Glomerular visceral epithelial cell (primary cell): ENCODE measurements at regions not wholly inside any gene's neighbourhood (a gene's known extent, or its start where the extent isn't known, plus 50 kb on each side); places are given as distances from the start of the nearest gene placed in this dataset.

ENCODE experiments used
- DNase-seq: peaks from one replicate; pipeline ENCODE4 v3.0.0-alpha.2; 2016; ENCODE audit errors: extremely low spot score

GRCh38 chr11:130773244-130773820 is 142.9 kb downstream of the SNX19 start:
- DNase-seq, result no peak

GRCh38 chr11:130774703-130775102 is 141.6 kb downstream of the SNX19 start:
- DNase-seq, result no peak

GRCh38 chr11:130775306-130776060 is 140.8 kb downstream of the SNX19 start:
- no peak for DNase-seq

GRCh38 chr11:130776061-130776419 is 140.2 kb downstream of the SNX19 start:
- DNase-seq, result no peak

GRCh38 chr11:130778026-130778425 is 138.3 kb downstream of the SNX19 start:
- no peak for DNase-seq

GRCh38 chr11:130778705-130779104 is 137.6 kb downstream of the SNX19 start:
- no peak for DNase-seq

- DNase-seq, result no peak
These were observed 137.0 kb downstream of the SNX19 start for GRCh38 chr11:130779267-130779666.

GRCh38 chr11:130779943-130780342 is 136.3 kb downstream of the SNX19 start:
- no peak for DNase-seq

- DNase-seq, result no peak
These were observed 135.8 kb downstream of the SNX19 start for GRCh38 chr11:130780437-130780836.

- peak; percentile 76 for DNase-seq
These were observed 134.3 kb downstream of the SNX19 start for GRCh38 chr11:130781931-130782330.

- DNase-seq, result peak; percentile 88
These were observed 133.7 kb downstream of the SNX19 start for GRCh38 chr11:130782361-130783222.

- no peak for DNase-seq
These were observed 133.0 kb downstream of the SNX19 start for GRCh38 chr11:130783323-130783722.

- DNase-seq, result no peak
These were observed 130.7 kb downstream of the SNX19 start for GRCh38 chr11:130785380-130786116.

- no peak for DNase-seq
These were observed 129.7 kb downstream of the SNX19 start for GRCh38 chr11:130786586-130786985.

- peak; percentile 95 for DNase-seq
These were observed 129.1 kb downstream of the SNX19 start for GRCh38 chr11:130787092-130787616.

GRCh38 chr11:130787973-130788570 is 128.2 kb downstream of the SNX19 start:
- DNase-seq, result no peak

GRCh38 chr11:130789056-130789640 is 127.1 kb downstream of the SNX19 start:
- no peak for DNase-seq

GRCh38 chr11:130790689-130791088 is 125.6 kb downstream of the SNX19 start:
- DNase-seq, result no peak

- no peak for DNase-seq
These were observed 123.5 kb downstream of the SNX19 start for GRCh38 chr11:130792772-130793171.

- DNase-seq, result no peak
These were observed 119.5 kb downstream of the SNX19 start for GRCh38 chr11:130796828-130797227.

- peak; percentile 97 for DNase-seq
These were observed 118.0 kb downstream of the SNX19 start for GRCh38 chr11:130798280-130798679.
